Epithelial cell of proximal tubule (primary cell): ENCODE measurements at regions not wholly inside any gene's neighbourhood (a gene's known extent, or its start where the extent isn't known, plus 50 kb on each side); places are given as distances from the start of the nearest gene placed in this dataset.
"Not testable (repeated sequence)": the region's sequence is repeated elsewhere in the genome, so short reads cannot be mapped to it uniquely, and the experiment has no call there.

Experiments used
- DNase-seq: peaks from one replicate; pipeline ENCODE4 v3.0.0-alpha.2; 2011; ENCODE audit warnings: low read depth
- H3K4me3 ChIP-seq: 2 replicates; pipeline ENCODE4 v1.5.1; 2011; ENCODE audit warnings: low read depth, mild to moderate bottlenecking, low read length
- CTCF ChIP-seq: conservative IDR thresholded peaks from 2 replicates; pipeline ENCODE4 v1.5.1; 2012; ENCODE audit warnings: low read depth, mild to moderate bottlenecking, low read length

GRCh38 chr20:1800180-1800579, 95.0 kb upstream of the SIRPA start:
- TF ChIP-seq CTCF: no peak
- no peak overlapping the region for H3K4me3 ChIP-seq
- DNase-seq: no peak

GRCh38 chr20:1799746-1800145, 95.5 kb upstream of the SIRPA start:
- DNase-seq, H3K4me3 ChIP-seq: not testable (repeated sequence)

- H3K4me3 ChIP-seq: no peak overlapping the region
- DNase-seq: no peak
- no peak for TF ChIP-seq CTCF
Observed at GRCh38 chr20:1798982-1799381, 96.2 kb upstream of the SIRPA start.

- no peak for TF ChIP-seq CTCF
- no peak overlapping the region for H3K4me3 ChIP-seq
- no peak for DNase-seq
Observed at GRCh38 chr20:1793821-1794220, 101.4 kb upstream of the SIRPA start.

- no peak for DNase-seq
- no peak overlapping the region for H3K4me3 ChIP-seq
- TF ChIP-seq CTCF: no peak
Observed at GRCh38 chr20:1792274-1792673, 102.9 kb upstream of the SIRPA start.

GRCh38 chr20:1790386-1790785, 104.8 kb upstream of the SIRPA start:
- TF ChIP-seq CTCF: no peak
- H3K4me3 ChIP-seq: no peak overlapping the region
- DNase-seq: no peak

GRCh38 chr20:1788044-1788443, 107.2 kb upstream of the SIRPA start:
- TF ChIP-seq CTCF: no peak
- H3K4me3 ChIP-seq: no peak overlapping the region
- no peak for DNase-seq

- DNase-seq: no peak
- TF ChIP-seq CTCF: no peak
- H3K4me3 ChIP-seq: no peak overlapping the region
Observed at GRCh38 chr20:1786486-1786885, 108.7 kb upstream of the SIRPA start.
